ENCODE measurements at regions not wholly inside any gene's neighbourhood (a gene's known extent, or its start where the extent isn't known, plus 50 kb on each side); places are given as distances from the start of the nearest gene placed in this dataset.

DNA sequence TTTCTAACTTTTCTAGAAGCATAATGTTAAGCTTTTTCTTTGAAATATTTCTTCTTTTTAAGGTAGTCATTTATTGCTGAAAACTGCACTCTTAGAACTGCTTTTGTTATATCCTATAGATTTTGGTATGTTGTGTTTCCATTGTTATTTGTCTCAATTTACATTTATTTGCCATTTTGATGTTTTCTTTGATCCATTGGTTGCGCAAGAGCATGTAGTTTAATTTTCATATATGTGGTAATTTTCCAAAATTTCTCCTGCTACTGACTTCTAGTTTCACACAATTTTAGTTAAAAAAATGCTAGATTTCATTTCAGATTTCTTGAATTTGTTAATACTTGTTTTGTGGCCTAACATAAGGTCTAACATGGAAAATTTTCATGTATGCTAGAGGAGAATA, 1029.3 kb upstream of the TYRP1 start:
- intact Hi-C loops (cut with DNase I; ENCODE audit: low total_unique reads) = no loop called here
- TF ChIP-seq, protein P1, sequence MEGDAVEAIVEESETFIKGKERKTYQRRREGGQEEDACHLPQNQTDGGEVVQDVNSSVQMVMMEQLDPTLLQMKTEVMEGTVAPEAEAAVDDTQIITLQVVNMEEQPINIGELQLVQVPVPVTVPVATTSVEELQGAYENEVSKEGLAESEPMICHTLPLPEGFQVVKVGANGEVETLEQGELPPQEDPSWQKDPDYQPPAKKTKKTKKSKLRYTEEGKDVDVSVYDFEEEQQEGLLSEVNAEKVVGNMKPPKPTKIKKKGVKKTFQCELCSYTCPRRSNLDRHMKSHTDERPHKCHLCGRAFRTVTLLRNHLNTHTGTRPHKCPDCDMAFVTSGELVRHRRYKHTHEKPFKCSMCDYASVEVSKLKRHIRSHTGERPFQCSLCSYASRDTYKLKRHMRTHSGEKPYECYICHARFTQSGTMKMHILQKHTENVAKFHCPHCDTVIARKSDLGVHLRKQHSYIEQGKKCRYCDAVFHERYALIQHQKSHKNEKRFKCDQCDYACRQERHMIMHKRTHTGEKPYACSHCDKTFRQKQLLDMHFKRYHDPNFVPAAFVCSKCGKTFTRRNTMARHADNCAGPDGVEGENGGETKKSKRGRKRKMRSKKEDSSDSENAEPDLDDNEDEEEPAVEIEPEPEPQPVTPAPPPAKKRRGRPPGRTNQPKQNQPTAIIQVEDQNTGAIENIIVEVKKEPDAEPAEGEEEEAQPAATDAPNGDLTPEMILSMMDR (IDR thresholded peaks at IDR 0.05) = no peak
- TF ChIP-seq POLR2A (IDR thresholded peaks at IDR 0.05) = no peak
- DNase-seq = no peak
- Histone ChIP-seq H3K4me3 (no peak overlapping the region), H3K9me3 (no peaks in the 10 kb centered on the region), H3K27me3 (no peaks in the 10 kb centered on the region), H3K27ac (no peak overlapping the region), H3K4me1 (no peaks in the 10 kb centered on the region), H3K36me3 (ENCODE audit: low read depth, missing control alignments) (no peaks in the 10 kb centered on the region)
- 97 to 100% methylated on average over 1 of the region's 1 CpG for WGBS, 2 donors

DNA sequence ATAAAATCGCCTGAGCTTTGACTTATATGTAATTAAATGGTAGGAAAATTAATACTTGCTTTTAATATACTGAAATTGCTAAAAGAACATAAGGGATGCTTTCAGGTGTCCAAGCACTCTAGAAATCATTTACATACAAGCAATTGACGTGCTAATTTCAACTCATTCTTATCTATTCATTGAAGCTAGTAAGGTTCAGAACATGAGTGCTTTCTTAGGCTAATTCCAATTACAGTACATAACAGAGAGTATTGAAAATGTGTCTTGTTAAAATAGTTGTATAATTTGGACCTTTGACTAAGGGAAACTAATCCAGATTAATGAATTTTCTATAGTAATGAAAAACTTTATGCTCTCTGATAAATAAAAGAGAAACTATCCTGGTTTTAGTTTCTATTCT, 1016.4 kb upstream of the TYRP1 start:
- Histone ChIP-seq H3K27me3 (no peaks in the 10 kb centered on the region), H3K4me3 (no peak overlapping the region), H3K4me1 (no peaks in the 10 kb centered on the region), H3K27ac (no peak overlapping the region), H3K36me3 (ENCODE audit: low read depth, missing control alignments) (no peaks in the 10 kb centered on the region), H3K9me3 (no peaks in the 10 kb centered on the region)
- TF ChIP-seq POLR2A (IDR thresholded peaks at IDR 0.05) = no peak
- TF ChIP-seq, protein P1 (IDR thresholded peaks at IDR 0.05) = no peak
- 90 to 91% methylated on average over 2 of the region's 2 CpGs for WGBS, 2 donors
- intact Hi-C loops (cut with DNase I; ENCODE audit: low total_unique reads) = no loop called here
- no peak for DNase-seq

DNA sequence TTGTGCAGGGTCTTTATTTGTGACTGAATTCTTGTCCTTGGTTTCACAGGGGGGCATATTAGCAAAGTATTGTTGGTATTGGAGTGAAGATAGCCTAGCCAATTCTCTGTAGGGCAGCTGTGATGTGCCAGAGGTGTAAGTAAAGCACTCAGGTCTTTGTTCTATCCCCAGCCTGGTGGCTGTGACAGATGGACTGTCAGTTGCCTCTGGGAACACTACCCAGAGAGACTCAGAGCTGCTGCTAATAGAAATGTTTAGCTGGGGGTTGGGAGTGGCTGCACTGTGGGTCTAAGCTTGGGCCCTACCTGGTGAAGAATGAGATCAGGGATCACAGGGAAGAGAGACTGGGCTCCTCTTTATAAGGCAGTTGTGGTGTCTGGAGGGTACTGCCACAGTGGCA, 1006.5 kb upstream of the TYRP1 start:
- DNase-seq = no peak
- no peaks in the 10 kb centered on the region for H3K36me3 ChIP-seq (ENCODE audit: low read depth, missing control alignments)
- no peak for TF ChIP-seq POLR2A (IDR thresholded peaks at IDR 0.05)
- TF ChIP-seq, protein P1 (IDR thresholded peaks at IDR 0.05) = no peak
- H3K4me3 ChIP-seq = no peak overlapping the region
- no peak overlapping the region for H3K27ac ChIP-seq
- intact Hi-C loops (cut with DNase I; ENCODE audit: low total_unique reads) = no loop called here
- no peaks in the 10 kb centered on the region for H3K9me3 ChIP-seq
- H3K4me1 ChIP-seq = no peaks in the 10 kb centered on the region
- no peaks in the 10 kb centered on the region for H3K27me3 ChIP-seq

DNA sequence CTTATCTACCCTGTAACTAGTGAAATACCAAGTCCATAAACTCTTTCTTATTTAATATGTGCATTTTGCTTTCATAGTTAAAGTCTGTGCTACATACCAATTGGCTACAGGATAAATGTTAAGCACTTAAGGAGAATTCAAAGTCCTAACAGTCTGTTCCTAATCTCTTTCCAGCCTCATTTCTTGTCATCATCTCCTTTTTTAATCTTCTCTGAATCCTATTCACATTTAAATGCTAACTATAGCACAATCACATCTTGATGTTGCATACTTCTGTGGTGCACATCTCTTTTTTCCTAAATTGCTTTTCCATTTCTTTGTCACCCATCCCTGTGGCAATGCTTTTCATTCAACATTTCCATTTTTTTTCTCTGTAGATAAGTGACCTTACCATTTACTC, 996.1 kb upstream of the TYRP1 start:
- Histone ChIP-seq H3K4me3 (no peak overlapping the region), H3K36me3 (ENCODE audit: low read depth, missing control alignments) (no peaks in the 10 kb centered on the region), H3K27me3 (no peaks in the 10 kb centered on the region), H3K9me3 (no peaks in the 10 kb centered on the region), H3K4me1 (no peaks in the 10 kb centered on the region), H3K27ac (no peak overlapping the region)
- DNase-seq = no peak
- intact Hi-C loops (cut with DNase I; ENCODE audit: low total_unique reads) = no loop called here
- TF ChIP-seq, protein P1 (IDR thresholded peaks at IDR 0.05) = no peak
- TF ChIP-seq POLR2A (IDR thresholded peaks at IDR 0.05) = no peak

DNA sequence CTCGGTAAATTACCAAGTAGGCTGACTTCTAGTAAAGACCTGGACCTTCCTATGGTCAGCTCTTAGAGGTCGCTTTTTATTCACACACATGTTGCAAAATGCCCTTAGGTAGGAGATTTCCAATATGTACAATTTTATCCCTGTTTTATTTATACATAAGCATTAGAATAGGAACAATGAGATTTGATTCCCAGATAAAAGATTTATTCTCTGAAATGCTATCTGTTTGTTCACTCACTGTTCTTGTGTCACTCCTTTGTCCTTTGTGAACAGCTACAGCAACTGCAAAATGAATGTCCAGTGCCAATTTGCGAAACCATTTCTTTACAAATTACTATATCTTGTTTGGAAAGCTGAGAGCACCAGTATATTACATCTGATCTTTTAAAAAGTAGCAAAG, 991.5 kb upstream of the TYRP1 start:
- H3K4me3 ChIP-seq = no peak overlapping the region
- TF ChIP-seq POLR2A (IDR thresholded peaks at IDR 0.05) = no peak
- no peaks in the 10 kb centered on the region for H3K36me3 ChIP-seq (ENCODE audit: low read depth, missing control alignments)
- no peak for DNase-seq
- intact Hi-C loops (cut with DNase I; ENCODE audit: low total_unique reads) = no loop called here
- WGBS, 2 donors = 88% methylated on average over 3 of the region's 3 CpGs
- no peaks in the 10 kb centered on the region for H3K4me1 ChIP-seq
- no peak overlapping the region for H3K27ac ChIP-seq
- no peaks in the 10 kb centered on the region for H3K27me3 ChIP-seq
- no peaks in the 10 kb centered on the region for H3K9me3 ChIP-seq
